ENCODE measurements at regions not wholly inside any gene's neighbourhood (a gene's known extent, or its start where the extent isn't known, plus 50 kb on each side); places are given as distances from the start of the nearest gene placed in this dataset.

DNA sequence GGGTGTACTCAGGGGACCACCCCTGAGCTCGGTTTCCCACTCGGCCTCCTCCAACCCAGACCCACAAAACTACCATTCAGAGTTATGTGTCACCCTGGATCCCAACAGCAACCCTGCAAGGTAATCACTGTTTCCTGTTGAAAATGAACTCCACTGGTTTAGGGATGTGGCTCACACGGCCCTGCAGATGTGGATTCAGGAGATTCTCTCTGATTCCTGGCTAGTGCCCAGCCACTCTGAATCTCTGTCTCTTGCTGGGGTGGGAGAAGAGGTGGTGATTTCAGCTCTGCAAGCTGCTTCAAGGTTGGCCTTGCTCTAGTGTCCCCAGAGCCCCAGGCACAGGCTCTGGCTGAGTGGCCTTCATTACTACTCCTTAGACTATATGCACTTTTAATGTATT lies 1231.6 kb downstream of the TBC1D22A start:
- Histone ChIP-seq H3K4me3 (no peak overlapping the region), H3K4me1 (no peaks in the 10 kb centered on the region), H3K36me3 (no peaks in the 10 kb centered on the region), H3K27me3 (no peaks in the 10 kb centered on the region), H3K27ac (no peak overlapping the region), H3K9ac (no peak overlapping the region), H3K9me3 (replicated peaks in 1 of 11) (peaks cover 0 to 11% (median 3%) of the 10 kb centered on the region in 11 experiments; a peak in 12 of 22 replicates), H3K4me2 (no peak overlapping the region), H4K20me1 (no peaks in the 10 kb centered on the region)
- no peak for TF ChIP-seq Cebpa-rat (IDR thresholded peaks at IDR 0.05)

DNA sequence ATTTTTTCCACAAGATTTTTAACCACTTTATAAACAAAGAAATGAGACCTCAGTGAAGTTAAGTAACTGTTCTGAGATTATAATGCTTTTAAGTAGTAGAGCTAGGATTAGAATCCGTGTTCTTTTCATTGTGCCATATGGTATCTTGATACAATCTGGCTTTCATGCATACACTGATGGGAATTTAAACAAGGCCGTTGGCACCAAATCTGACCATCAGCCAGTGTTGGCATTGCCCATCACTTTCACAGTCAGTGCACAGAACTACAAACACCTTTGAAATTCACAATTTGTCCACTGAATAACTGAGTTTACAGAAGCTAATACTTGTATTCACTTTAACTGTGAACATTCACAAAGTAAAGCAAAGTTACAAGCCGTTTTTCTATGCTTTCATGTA lies 1228.0 kb downstream of the TBC1D22A start:
- no peak overlapping the region for H3K27ac ChIP-seq
- no peaks in the 10 kb centered on the region for H4K20me1 ChIP-seq
- H3K36me3 ChIP-seq = no peaks in the 10 kb centered on the region
- no peaks in the 10 kb centered on the region for H3K4me1 ChIP-seq
- no peak for TF ChIP-seq Cebpa-rat (IDR thresholded peaks at IDR 0.05)
- H3K4me3 ChIP-seq = no peak overlapping the region
- peaks cover 18 to 39% (median 26%) of the 10 kb centered on the region in 11 experiments; a peak in 20 of 22 replicates for H3K9me3 ChIP-seq (replicated peaks in 1 of 11)
- H3K4me2 ChIP-seq = no peak overlapping the region
- H3K9ac ChIP-seq = no peak overlapping the region
- H3K27me3 ChIP-seq = no peaks in the 10 kb centered on the region

DNA sequence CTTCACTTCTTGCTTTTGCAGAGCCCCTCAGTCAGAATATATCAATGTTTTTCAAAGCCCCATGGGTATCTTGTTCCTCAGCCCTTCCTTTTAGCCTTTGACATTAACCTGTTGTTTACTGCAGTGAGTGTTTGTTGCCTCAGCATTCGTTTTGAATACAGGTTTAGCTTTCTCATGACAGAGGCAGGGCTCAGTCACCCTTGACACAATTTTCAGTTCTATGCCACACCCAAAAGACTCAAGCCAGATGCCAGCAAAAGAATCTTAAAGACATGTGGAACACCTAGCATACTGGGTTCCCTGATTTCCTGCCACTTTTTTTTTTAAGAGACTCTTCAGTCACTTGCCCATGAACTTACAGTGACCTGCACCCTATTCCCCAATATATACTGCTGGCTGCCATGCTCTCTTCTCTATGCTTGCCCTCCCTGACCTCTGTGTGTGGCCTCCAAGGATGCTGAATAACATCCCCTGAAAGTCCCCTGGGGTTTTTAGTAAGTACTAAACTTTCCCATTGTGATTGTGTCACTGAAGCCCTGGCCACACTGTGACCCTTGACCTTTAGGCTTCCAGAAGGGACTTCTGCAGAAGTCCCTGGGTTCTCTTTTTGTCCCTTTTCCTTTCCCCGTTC lies 1225.5 kb downstream of the TBC1D22A start:
- no peak for TF ChIP-seq Cebpa-rat (IDR thresholded peaks at IDR 0.05)

GRCh38 chr22:47976219-47976618 lies 1213.8 kb downstream of the TBC1D22A start:
- Histone ChIP-seq H3K27ac (no peak overlapping the region), H3K4me3 (no peak overlapping the region), H3K4me1 (peaks cover 0 to 7% (median 0%) of the 10 kb centered on the region in 10 experiments; a peak in 1 of 20 replicates), H3K27me3 (no peaks in the 10 kb centered on the region), H3K36me3 (no peaks in the 10 kb centered on the region), H4K20me1 (no peaks in the 10 kb centered on the region), H3K9ac (no peak overlapping the region), H3K4me2 (no peak overlapping the region), H3K9me3 (replicated peaks in 1 of 11) (peaks cover 6 to 16% (median 10%) of the 10 kb centered on the region in 11 experiments; a peak in 12 of 22 replicates)
- TF ChIP-seq Cebpa-rat (IDR thresholded peaks at IDR 0.05) = no peak

More for the DNA sequence above, 1225.5 kb downstream of the TBC1D22A start:
- Histone ChIP-seq H3K36me3 (no peaks in the 10 kb centered on the region), H3K4me2 (no peak overlapping the region), H3K27me3 (no peaks in the 10 kb centered on the region), H3K9ac (no peak overlapping the region), H3K4me1 (no peaks in the 10 kb centered on the region), H3K4me3 (no peak overlapping the region), H3K9me3 (replicated peaks in 1 of 11) (peaks cover 18 to 39% (median 26%) of the 10 kb centered on the region in 11 experiments; a peak in 20 of 22 replicates), H3K27ac (no peak overlapping the region), H4K20me1 (no peaks in the 10 kb centered on the region)

DNA sequence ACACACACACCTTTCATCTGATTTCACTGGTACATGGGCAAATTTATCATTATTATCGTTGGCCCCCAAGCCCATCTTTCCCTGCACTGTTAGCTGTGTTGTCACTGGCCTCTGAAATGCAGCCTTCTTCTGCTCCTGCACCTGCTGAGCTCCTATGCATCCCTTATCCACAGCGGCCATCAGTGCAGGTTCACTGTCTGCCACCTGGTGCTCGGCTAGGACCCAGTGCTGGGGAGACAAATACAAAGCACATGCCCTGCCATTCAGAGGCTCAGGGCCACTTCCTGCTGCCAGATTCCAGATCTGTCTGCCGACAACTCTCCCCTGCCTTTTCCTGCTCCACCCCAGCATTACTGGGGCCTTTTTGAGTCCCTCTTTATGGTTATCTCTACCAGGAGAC lies 1205.4 kb downstream of the TBC1D22A start:
- H3K9me3 ChIP-seq (replicated peaks in 1 of 11) = no peaks in the 10 kb centered on the region
- no peaks in the 10 kb centered on the region for H3K36me3 ChIP-seq
- H3K27ac ChIP-seq = no peak overlapping the region
- H4K20me1 ChIP-seq = no peaks in the 10 kb centered on the region
- no peak overlapping the region for H3K4me2 ChIP-seq
- no peaks in the 10 kb centered on the region for H3K4me1 ChIP-seq
- TF ChIP-seq Cebpa-rat (IDR thresholded peaks at IDR 0.05) = no peak
- H3K9ac ChIP-seq = no peak overlapping the region
- H3K4me3 ChIP-seq = no peak overlapping the region
- H3K27me3 ChIP-seq = no peaks in the 10 kb centered on the region

GRCh38 chr22:47966316-47966715 lies 1203.9 kb downstream of the TBC1D22A start:
- H3K4me3 ChIP-seq = no peak overlapping the region
- no peaks in the 10 kb centered on the region for H3K36me3 ChIP-seq
- TF ChIP-seq Cebpa-rat (IDR thresholded peaks at IDR 0.05) = no peak
- no peaks in the 10 kb centered on the region for H3K9me3 ChIP-seq (replicated peaks in 1 of 11)
- H3K27ac ChIP-seq = no peak overlapping the region
- no peaks in the 10 kb centered on the region for H4K20me1 ChIP-seq
- no peak overlapping the region for H3K4me2 ChIP-seq
- H3K4me1 ChIP-seq = no peaks in the 10 kb centered on the region
- no peaks in the 10 kb centered on the region for H3K27me3 ChIP-seq
- H3K9ac ChIP-seq = no peak overlapping the region

- Histone ChIP-seq H3K4me3 (no peak overlapping the region), H3K4me1 (no peaks in the 10 kb centered on the region), H3K27me3 (no peaks in the 10 kb centered on the region), H3K36me3 (no peaks in the 10 kb centered on the region), H3K4me2 (no peak overlapping the region), H3K9ac (no peak overlapping the region), H3K27ac (no peak overlapping the region), H3K9me3 (replicated peaks in 1 of 11) (no peaks in the 10 kb centered on the region), H4K20me1 (no peaks in the 10 kb centered on the region)
- TF ChIP-seq Cebpa-rat (IDR thresholded peaks at IDR 0.05) = no peak
These were observed 1203.4 kb downstream of the TBC1D22A start for GRCh38 chr22:47965896-47966295.

- H3K9ac ChIP-seq = no peak overlapping the region
- H3K27me3 ChIP-seq = no peaks in the 10 kb centered on the region
- no peaks in the 10 kb centered on the region for H3K36me3 ChIP-seq
- no peaks in the 10 kb centered on the region for H3K4me1 ChIP-seq
- H4K20me1 ChIP-seq = no peaks in the 10 kb centered on the region
- no peaks in the 10 kb centered on the region for H3K9me3 ChIP-seq (replicated peaks in 1 of 11)
- TF ChIP-seq Cebpa-rat (IDR thresholded peaks at IDR 0.05) = no peak
- no peak overlapping the region for H3K27ac ChIP-seq
- no peak overlapping the region for H3K4me2 ChIP-seq
- no peak overlapping the region for H3K4me3 ChIP-seq
These were observed 1202.6 kb downstream of the TBC1D22A start for GRCh38 chr22:47965066-47965465.

DNA sequence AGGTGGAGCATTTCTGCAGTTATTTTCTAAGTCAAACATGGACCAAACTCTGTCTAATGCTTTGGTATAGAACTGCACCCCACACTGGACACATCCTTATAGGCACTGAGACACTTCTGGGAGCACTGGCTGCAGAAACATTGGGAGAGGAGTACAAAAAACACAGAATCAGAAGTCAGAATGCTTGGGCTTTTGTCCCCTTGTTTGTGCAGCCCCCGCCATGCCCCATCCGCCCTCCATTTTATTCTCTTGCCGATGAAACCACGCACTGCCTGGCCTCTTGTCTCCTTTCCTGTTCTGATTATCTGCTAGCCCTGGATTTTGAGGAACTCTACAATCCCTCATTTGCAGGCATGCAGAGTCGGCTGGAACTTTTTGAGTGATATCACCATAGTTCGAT lies 1201.2 kb downstream of the TBC1D22A start:
- Histone ChIP-seq H3K4me1 (no peaks in the 10 kb centered on the region), H3K4me2 (no peak overlapping the region), H3K27me3 (no peaks in the 10 kb centered on the region), H3K9me3 (replicated peaks in 1 of 11) (peaks cover 7 to 9% (median 8%) of the 10 kb centered on the region in 11 experiments; a peak in 21 of 22 replicates), H3K4me3 (no peak overlapping the region), H3K36me3 (no peaks in the 10 kb centered on the region), H3K9ac (no peak overlapping the region), H3K27ac (no peak overlapping the region), H4K20me1 (no peaks in the 10 kb centered on the region)
- TF ChIP-seq Cebpa-rat (IDR thresholded peaks at IDR 0.05) = no peak

DNA sequence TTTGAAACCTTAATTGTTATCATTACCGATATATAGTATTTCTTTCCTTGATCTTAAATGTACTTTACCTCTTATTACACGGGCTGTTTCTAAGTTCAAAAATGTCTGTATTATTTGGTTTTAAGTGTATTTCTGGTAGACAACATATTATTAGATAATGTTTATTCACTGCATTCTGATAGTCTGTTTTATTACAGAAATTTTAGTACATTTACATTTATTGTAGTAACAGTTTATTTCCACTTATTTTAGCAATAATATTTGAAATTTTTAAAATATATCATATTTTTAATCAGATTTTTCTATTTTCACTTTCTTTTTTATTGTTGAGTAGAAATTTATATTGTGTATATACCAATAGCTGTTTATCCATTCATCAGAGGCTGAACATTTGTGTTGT lies 1195.2 kb downstream of the TBC1D22A start:
- Histone ChIP-seq H3K9ac (no peak overlapping the region), H3K27me3 (no peaks in the 10 kb centered on the region), H3K4me3 (no peak overlapping the region), H3K27ac (no peak overlapping the region), H3K4me2 (no peak overlapping the region), H3K36me3 (no peaks in the 10 kb centered on the region), H4K20me1 (no peaks in the 10 kb centered on the region), H3K9me3 (replicated peaks in 1 of 11) (peaks cover 17 to 31% (median 25%) of the 10 kb centered on the region in 11 experiments; a peak in 21 of 22 replicates), H3K4me1 (no peaks in the 10 kb centered on the region)
- no peak for TF ChIP-seq Cebpa-rat (IDR thresholded peaks at IDR 0.05)
